HEK293 (cell line): ENCODE measurements at regions not wholly inside any gene's neighbourhood (a gene's known extent, or its start where the extent isn't known, plus 50 kb on each side); places are given as distances from the start of the nearest gene placed in this dataset.

ENCODE experiments used
- CTCF ChIP-seq: fragments of 450-650 bp; formaldehyde crosslinking; IDR thresholded peaks from 2 replicates; pipeline ENCODE4 v1.5.1; 2016; ENCODE audit warnings: missing biosample characterization, missing genetic modification characterization
- GFI1B ChIP-seq: fragments of 450-650 bp; formaldehyde crosslinking; IDR thresholded peaks from 2 replicates; pipeline ENCODE4 v1.5.1; 2016; ENCODE audit warnings: missing biosample characterization, missing genetic modification characterization
- HIC1 ChIP-seq: fragments of 450-650 bp; formaldehyde crosslinking; IDR thresholded peaks from 2 replicates; pipeline ENCODE4 v1.5.1; 2016; ENCODE audit warnings: missing biosample characterization, missing genetic modification characterization
- HOXD13 ChIP-seq: sonication (generic); formaldehyde crosslinking; IDR thresholded peaks from 2 replicates; pipeline ENCODE4 v1.8.0; 2022; ENCODE audit warnings: missing genetic modification reagents, borderline replicate concordance
- KLF7 ChIP-seq: fragments of 450-650 bp; formaldehyde crosslinking; IDR thresholded peaks from 2 replicates; pipeline ENCODE4 v1.5.1; 2016; ENCODE audit warnings: missing biosample characterization, missing genetic modification characterization, borderline replicate concordance
- MZF1 ChIP-seq: fragments of 450-650 bp; formaldehyde crosslinking; IDR thresholded peaks from 2 replicates; pipeline ENCODE4 v1.5.1; 2017; ENCODE audit warnings: missing biosample characterization, missing genetic modification characterization, borderline replicate concordance
- OSR2 ChIP-seq: fragments of 450-650 bp; formaldehyde crosslinking; IDR thresholded peaks from 2 replicates; pipeline ENCODE4 v1.5.1; 2016; ENCODE audit warnings: missing biosample characterization, missing genetic modification characterization
- SP2 ChIP-seq: fragments of 450-650 bp; formaldehyde crosslinking; IDR thresholded peaks from 2 replicates; pipeline ENCODE4 v1.5.1; 2016; ENCODE audit warnings: missing biosample characterization, missing genetic modification characterization
- ZBTB10 ChIP-seq: fragments of 450-650 bp; formaldehyde crosslinking; IDR thresholded peaks from 2 replicates; pipeline ENCODE4 v1.5.1; 2016; ENCODE audit warnings: missing biosample characterization, missing genetic modification characterization
- ZBTB21 ChIP-seq: fragments of 450-650 bp; formaldehyde crosslinking; IDR thresholded peaks from 2 replicates; pipeline ENCODE4 v1.5.1; 2017; ENCODE audit warnings: missing biosample characterization, missing genetic modification characterization
- ZBTB6 ChIP-seq: fragments of 450-650 bp; formaldehyde crosslinking; IDR thresholded peaks from 2 replicates; pipeline ENCODE4 v1.5.1; 2017; ENCODE audit warnings: missing biosample characterization, missing genetic modification characterization
- ZNF2 ChIP-seq: fragments of 450-650 bp; formaldehyde crosslinking; IDR thresholded peaks from 2 replicates; pipeline ENCODE4 v1.5.1; 2016; ENCODE audit warnings: missing biosample characterization, missing genetic modification characterization
- ZNF214 ChIP-seq: fragments of 450-650 bp; formaldehyde crosslinking; IDR thresholded peaks from 2 replicates; pipeline ENCODE4 v1.5.1; 2017; ENCODE audit warnings: missing biosample characterization, mild to moderate bottlenecking, missing genetic modification characterization, borderline replicate concordance
- ZNF24 ChIP-seq: fragments of 450-650 bp; formaldehyde crosslinking; IDR thresholded peaks from 2 replicates; pipeline ENCODE4 v1.5.1; 2016; ENCODE audit warnings: missing biosample characterization, missing genetic modification characterization
- ZNF324 ChIP-seq: fragments of 450-650 bp; formaldehyde crosslinking; IDR thresholded peaks from 2 replicates; pipeline ENCODE4 v1.5.1; 2016; ENCODE audit warnings: missing biosample characterization, missing genetic modification characterization
- ZNF335 ChIP-seq: fragments of 450-650 bp; formaldehyde crosslinking; conservative IDR thresholded peaks from 2 replicates; pipeline ENCODE4 v1.5.1; 2016; ENCODE audit warnings: missing biosample characterization, missing genetic modification characterization
- ZNF350 ChIP-seq: fragments of 450-650 bp; formaldehyde crosslinking; IDR thresholded peaks from 2 replicates; pipeline ENCODE4 v1.5.0; 2017; ENCODE audit warnings: missing biosample characterization, mild to moderate bottlenecking, missing genetic modification characterization
- ZNF362 ChIP-seq: fragments of 450-650 bp; formaldehyde crosslinking; IDR thresholded peaks from 2 replicates; pipeline ENCODE4 v1.5.1; 2016; ENCODE audit warnings: missing biosample characterization, missing genetic modification characterization
- ZNF416 ChIP-seq: fragments of 450-650 bp; formaldehyde crosslinking; IDR thresholded peaks from 2 replicates; pipeline ENCODE4 v1.5.1; 2016; ENCODE audit warnings: missing biosample characterization, missing genetic modification characterization
- ZNF449 ChIP-seq: fragments of 450-650 bp; formaldehyde crosslinking; IDR thresholded peaks from 2 replicates; pipeline ENCODE4 v1.5.1; 2017; ENCODE audit warnings: missing biosample characterization, mild to moderate bottlenecking, missing genetic modification characterization, moderate library complexity
- ZNF530 ChIP-seq: fragments of 450-650 bp; formaldehyde crosslinking; IDR thresholded peaks from 2 replicates; pipeline ENCODE4 v1.5.1; 2016; ENCODE audit warnings: low read depth, missing biosample characterization, missing genetic modification characterization
- ZNF549 ChIP-seq: fragments of 450-650 bp; IDR thresholded peaks from 2 replicates; pipeline ENCODE4 v1.5.1; 2018; ENCODE audit warnings: missing biosample characterization, missing genetic modification characterization, mild to moderate bottlenecking, inconsistent platforms, moderate library complexity
- ZNF560 ChIP-seq: fragments of 450-650 bp; formaldehyde crosslinking; IDR thresholded peaks from 2 replicates; pipeline ENCODE4 v1.5.1; 2017; ENCODE audit warnings: missing biosample characterization, missing genetic modification characterization, borderline replicate concordance
- ZNF571 ChIP-seq: fragments of 450-650 bp; formaldehyde crosslinking; IDR thresholded peaks from 2 replicates; pipeline ENCODE4 v1.5.0; 2017; ENCODE audit warnings: missing biosample characterization, missing genetic modification characterization
- ZNF580 ChIP-seq: fragments of 450-650 bp; formaldehyde crosslinking; IDR thresholded peaks from 2 replicates; pipeline ENCODE4 v1.5.1; 2016; ENCODE audit warnings: missing biosample characterization, missing genetic modification characterization
- ZNF629 ChIP-seq: fragments of 450-650 bp; formaldehyde crosslinking; IDR thresholded peaks from 2 replicates; pipeline ENCODE4 v1.5.1; 2017; ENCODE audit warnings: missing biosample characterization, missing genetic modification characterization
- ZNF707 ChIP-seq: fragments of 450-650 bp; formaldehyde crosslinking; IDR thresholded peaks from 2 replicates; pipeline ENCODE4 v1.5.1; 2016; ENCODE audit warnings: missing biosample characterization, missing genetic modification characterization
- ZSCAN30 ChIP-seq: fragments of 450-650 bp; IDR thresholded peaks from 2 replicates; pipeline ENCODE4 v1.5.1; 2018; ENCODE audit warnings: missing biosample characterization, mild to moderate bottlenecking, missing genetic modification characterization, moderate library complexity

- no peak for TF ChIP-seq ZNF2 (tag by site-specific recombination)
- no peak for TF ChIP-seq ZNF571
- TF ChIP-seq ZNF324 (tag by site-specific recombination), result no peak
- TF ChIP-seq ZNF335 (tag by site-specific recombination), result peak; percentile 77
- TF ChIP-seq ZNF214 (tag by site-specific recombination), result peak; percentile 25; the same call in 1 of the 2 replicates
- no peak for TF ChIP-seq ZBTB21 (tag by site-specific recombination)
- peak; percentile 74 for TF ChIP-seq ZNF549 (tag by site-specific recombination)
- TF ChIP-seq HOXD13 (CRISPR knock-in tag), result no peak
- no peak for TF ChIP-seq ZNF24 (tag by site-specific recombination)
- peak; percentile 79 for TF ChIP-seq OSR2
- no peak for TF ChIP-seq ZNF416
- TF ChIP-seq ZNF580, result peak; percentile 11; the same call in 1 of the 2 replicates
- no peak for TF ChIP-seq ZNF560
- 0 out of 2 replicates have a peak, but pooled peaks have one; percentile 10 for TF ChIP-seq ZBTB6 (tag by site-specific recombination)
- peak; percentile 62 for TF ChIP-seq ZNF449 (tag by site-specific recombination)
- 0 out of 2 replicates have a peak, but pooled peaks have one; percentile 21 for TF ChIP-seq ZNF362 (tag by site-specific recombination)
- peak; percentile 98 for TF ChIP-seq ZSCAN30 (tag by site-specific recombination)
- no peak for TF ChIP-seq ZNF707 (tag by site-specific recombination)
- no peak for TF ChIP-seq GFI1B (tag by site-specific recombination)
- peak; percentile 60; the same call in 1 of the 2 replicates for TF ChIP-seq ZNF350
- no peak for TF ChIP-seq ZNF629 (tag by site-specific recombination)
- TF ChIP-seq ZNF530 (tag by site-specific recombination), result no peak
- TF ChIP-seq ZBTB10, result no peak
- no peak for TF ChIP-seq SP2
- TF ChIP-seq CTCF, result peak; percentile 38; the same call in 1 of the 2 replicates
- TF ChIP-seq HIC1 (tag by site-specific recombination), result no peak
- no peak; the same call in 1 of the 2 replicates for TF ChIP-seq KLF7 (tag by site-specific recombination)
- peak; percentile 87 for TF ChIP-seq MZF1 (tag by site-specific recombination)
Measured at GRCh38 chr18:70464343-70465114, 175.7 kb downstream of the SOCS6 start (continued).
